ENCODE measurements at regions not wholly inside any gene's neighbourhood (a gene's known extent, or its start where the extent isn't known, plus 50 kb on each side); places are given as distances from the start of the nearest gene placed in this dataset.

DNA sequence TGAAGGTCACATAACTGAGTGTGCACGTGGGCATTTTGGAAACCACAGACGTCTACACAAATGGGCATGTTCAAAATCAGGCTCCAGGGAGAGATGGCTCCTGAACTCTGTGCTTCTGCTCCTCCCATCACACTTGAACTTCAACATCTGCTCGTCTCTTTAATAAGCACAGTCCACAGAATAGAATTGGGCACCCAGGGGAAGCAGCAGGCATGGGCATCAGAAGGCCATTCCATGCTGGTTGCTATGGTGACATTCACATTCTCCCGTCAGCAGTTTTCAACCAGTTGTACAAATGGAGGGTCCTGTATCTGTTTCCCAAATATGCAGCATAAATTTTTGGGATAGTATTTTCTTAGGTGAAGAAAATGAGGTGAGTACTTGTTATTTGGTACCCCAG lies 183.7 kb upstream of the COPS8 start:
- H3K9me3 ChIP-seq (ENCODE audit: insufficient read depth, low read depth, low read length) = peaks cover 2% of the 10 kb centered on the region

DNA sequence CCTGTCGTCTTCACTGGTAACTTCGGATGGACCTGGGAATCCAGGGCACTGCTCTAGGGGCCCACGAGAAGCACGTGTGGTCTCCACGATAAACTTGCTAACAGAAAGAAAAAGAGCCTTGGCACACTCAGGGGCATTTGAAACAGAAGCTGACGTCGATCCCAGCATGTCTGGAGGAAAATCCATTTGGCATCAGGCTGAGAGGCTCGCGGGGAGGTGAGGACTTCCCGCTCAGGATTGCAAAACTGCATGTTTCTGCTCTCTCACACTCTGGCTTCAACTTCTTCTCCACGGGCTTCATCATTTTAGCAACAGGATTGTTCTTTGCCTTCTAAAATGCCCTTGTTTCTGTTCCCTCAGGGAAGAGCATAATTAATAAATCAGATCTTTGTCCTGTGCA lies 181.7 kb upstream of the COPS8 start:
- no peaks in the 10 kb centered on the region for H3K36me3 ChIP-seq (ENCODE audit: control insufficient read depth in 1 of 2, insufficient read depth in 2 of 2, low read length in 2 of 2)
- no peak overlapping the region for H3K27ac ChIP-seq (ENCODE audit: low read depth, low read length)
- no peak overlapping the region for H3K14ac ChIP-seq (ENCODE audit: low read length)
- H3K79me2 ChIP-seq (ENCODE audit: control insufficient read depth, insufficient read depth, low read length, poor library complexity) = no peaks in the 10 kb centered on the region
- no peak overlapping the region for H2BK5ac ChIP-seq (ENCODE audit: low read depth, low read length, poor library complexity)
- H3K4me1 ChIP-seq (ENCODE audit: control insufficient read depth in 1 of 2, insufficient read depth in 2 of 2, low read length in 2 of 2) = peaks cover 6% of the 10 kb centered on the region in 2 experiments
- H2AFZ ChIP-seq (ENCODE audit: insufficient read depth, low read length, poor library complexity) = no peak overlapping the region
- no peak overlapping the region for H4K12ac ChIP-seq (ENCODE audit: low read depth, low read length)
- H3K4me2 ChIP-seq (ENCODE audit: low read length) = no peak overlapping the region
- WGBS (ENCODE audit: extremely low coverage, insufficient coverage, insufficient read length) = no CpG with 5 or more reads among the region's 11 CpGs
- H3K18ac ChIP-seq (ENCODE audit: low read length) = no peak overlapping the region
- H4K91ac ChIP-seq (ENCODE audit: low read depth, low read length) = no peak overlapping the region
- no peak overlapping the region for H4K8ac ChIP-seq (ENCODE audit: low read depth, low read length)
- no peak overlapping the region for H3K23ac ChIP-seq (ENCODE audit: low read length)
- no peak overlapping the region for H3K4me3 ChIP-seq (ENCODE audit: low read depth, low read length)
- H3K9me3 ChIP-seq (ENCODE audit: insufficient read depth, low read depth, low read length) = peaks cover 4% of the 10 kb centered on the region
- no peak overlapping the region for H2BK120ac ChIP-seq (ENCODE audit: insufficient read depth, low read length, poor library complexity)
- H2BK12ac ChIP-seq (ENCODE audit: low read length) = no peak overlapping the region
- DNase-seq = no peak
- H3K9ac ChIP-seq (ENCODE audit: low read length) = no peak overlapping the region
- H2AK5ac ChIP-seq (ENCODE audit: low read length) = no peak overlapping the region
- H3K27me3 ChIP-seq (ENCODE audit: insufficient read depth, low read length) = no peaks in the 10 kb centered on the region
- no peak overlapping the region for H3K4ac ChIP-seq (ENCODE audit: low read depth, low read length)
- H3K79me1 ChIP-seq (ENCODE audit: low read length) = peaks cover 3% of the 10 kb centered on the region

More for the DNA sequence above, 183.7 kb upstream of the COPS8 start:
- H3K36me3 ChIP-seq (ENCODE audit: control insufficient read depth in 1 of 2, insufficient read depth in 2 of 2, low read length in 2 of 2) = no peaks in the 10 kb centered on the region
- WGBS (ENCODE audit: extremely low coverage, insufficient coverage, insufficient read length) = no CpG with 5 or more reads among the region's 4 CpGs
- no peak for DNase-seq
- no peak overlapping the region for H4K8ac ChIP-seq (ENCODE audit: low read depth, low read length)
- no peak overlapping the region for H3K18ac ChIP-seq (ENCODE audit: low read length)
- no peak overlapping the region for H3K4me2 ChIP-seq (ENCODE audit: low read length)
- H3K27me3 ChIP-seq (ENCODE audit: insufficient read depth, low read length) = no peaks in the 10 kb centered on the region
- H3K23ac ChIP-seq (ENCODE audit: low read length) = no peak overlapping the region
- no peak overlapping the region for H2AK5ac ChIP-seq (ENCODE audit: low read length)
- H3K79me1 ChIP-seq (ENCODE audit: low read length) = peaks cover 3% of the 10 kb centered on the region
- H3K9ac ChIP-seq (ENCODE audit: low read length) = no peak overlapping the region
- H3K14ac ChIP-seq (ENCODE audit: low read length) = no peak overlapping the region
- H2BK12ac ChIP-seq (ENCODE audit: low read length) = no peak overlapping the region
- no peak overlapping the region for H4K91ac ChIP-seq (ENCODE audit: low read depth, low read length)
- H2AFZ ChIP-seq (ENCODE audit: insufficient read depth, low read length, poor library complexity) = no peak overlapping the region
- H3K4me1 ChIP-seq (ENCODE audit: control insufficient read depth in 1 of 2, insufficient read depth in 2 of 2, low read length in 2 of 2) = peaks cover 6 to 8% of the 10 kb centered on the region in 2 experiments
- H2BK5ac ChIP-seq (ENCODE audit: low read depth, low read length, poor library complexity) = no peak overlapping the region
- H3K4me3 ChIP-seq (ENCODE audit: low read depth, low read length) = no peak overlapping the region
- H4K12ac ChIP-seq (ENCODE audit: low read depth, low read length) = no peak overlapping the region
- no peak overlapping the region for H3K27ac ChIP-seq (ENCODE audit: low read depth, low read length)
- H3K79me2 ChIP-seq (ENCODE audit: control insufficient read depth, insufficient read depth, low read length, poor library complexity) = no peaks in the 10 kb centered on the region
- no peak overlapping the region for H3K4ac ChIP-seq (ENCODE audit: low read depth, low read length)
- H2BK120ac ChIP-seq (ENCODE audit: insufficient read depth, low read length, poor library complexity) = no peak overlapping the region

DNA sequence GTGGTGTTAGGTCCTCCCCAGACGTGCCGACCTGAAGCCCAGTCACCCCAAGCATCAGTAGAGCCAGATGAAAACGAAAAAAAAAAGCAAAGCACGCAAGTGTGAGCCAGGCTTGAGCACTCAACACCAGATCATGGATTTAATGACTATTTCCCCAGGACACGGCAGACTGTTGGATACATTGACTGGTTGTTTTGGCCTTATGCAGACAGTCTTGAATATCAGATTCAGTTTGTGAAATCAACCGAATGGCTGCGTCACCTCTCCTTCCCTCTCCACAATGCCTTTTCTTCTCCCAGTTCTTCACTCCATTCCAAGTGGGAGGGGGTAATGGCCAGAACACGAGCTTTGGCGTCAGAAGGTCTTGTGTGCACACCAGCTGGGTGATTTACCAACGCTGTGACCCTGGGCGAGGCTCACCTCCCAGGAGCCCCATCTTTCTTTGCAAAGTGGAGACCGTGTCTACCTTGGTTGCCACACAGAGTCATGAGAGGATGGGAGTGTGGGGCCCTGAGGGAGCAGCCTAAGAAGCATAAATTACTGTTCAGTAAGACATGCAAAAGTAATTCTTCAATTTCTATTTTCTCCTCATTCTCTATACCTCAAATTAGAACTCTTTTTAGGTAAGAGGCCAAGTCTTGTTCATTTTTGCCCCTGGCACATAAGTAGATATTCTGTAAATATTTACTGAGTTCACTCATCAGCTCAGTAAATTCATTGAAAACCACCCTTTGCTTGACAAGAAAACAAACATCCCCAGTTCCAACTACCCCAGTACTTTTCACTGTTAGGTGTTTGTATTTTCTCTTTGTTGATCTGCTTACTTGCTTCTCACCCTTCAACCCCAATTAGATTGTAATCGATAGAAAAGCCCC lies 181.1 kb upstream of the COPS8 start:
- H3K4ac ChIP-seq (ENCODE audit: low read depth, low read length) = no peak overlapping the region

DNA sequence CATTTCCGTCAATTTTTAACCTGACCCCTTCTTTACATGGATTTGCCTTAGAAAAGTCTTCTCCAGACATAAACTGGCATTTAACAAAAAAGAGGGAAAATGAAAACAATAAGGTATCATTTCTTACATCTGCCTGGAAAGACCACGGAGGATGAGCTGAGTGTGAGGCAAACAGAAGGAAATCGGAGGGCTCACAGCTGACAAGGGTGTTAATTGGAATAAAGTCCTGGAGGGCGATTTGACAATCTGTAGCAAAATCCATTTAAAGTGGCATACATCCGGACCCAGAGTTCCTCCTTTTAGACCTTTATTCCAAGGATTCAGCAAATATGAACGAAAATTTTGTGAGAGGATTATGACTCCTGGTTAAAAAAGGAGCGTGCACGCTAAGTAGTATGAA lies 179.7 kb upstream of the COPS8 start:
- H3K18ac ChIP-seq (ENCODE audit: low read length) = no peak overlapping the region
- WGBS (ENCODE audit: extremely low coverage, insufficient coverage, insufficient read length) = no CpG with 5 or more reads among the region's 8 CpGs
- H3K9ac ChIP-seq (ENCODE audit: low read length) = no peak overlapping the region
- no peaks in the 10 kb centered on the region for H3K36me3 ChIP-seq (ENCODE audit: control insufficient read depth in 1 of 2, insufficient read depth in 2 of 2, low read length in 2 of 2)
- H2AFZ ChIP-seq (ENCODE audit: insufficient read depth, low read length, poor library complexity) = no peak overlapping the region
- H4K91ac ChIP-seq (ENCODE audit: low read depth, low read length) = no peak overlapping the region
- no peak for DNase-seq
- no peak overlapping the region for H3K4me2 ChIP-seq (ENCODE audit: low read length)
- H2BK12ac ChIP-seq (ENCODE audit: low read length) = no peak overlapping the region
- H2BK5ac ChIP-seq (ENCODE audit: low read depth, low read length, poor library complexity) = no peak overlapping the region
- H4K12ac ChIP-seq (ENCODE audit: low read depth, low read length) = no peak overlapping the region
- no peak overlapping the region for H3K23ac ChIP-seq (ENCODE audit: low read length)
- H3K4ac ChIP-seq (ENCODE audit: low read depth, low read length) = no peak overlapping the region
- H3K14ac ChIP-seq (ENCODE audit: low read length) = no peak overlapping the region
- no peak overlapping the region for H2AK5ac ChIP-seq (ENCODE audit: low read length)
- H3K27ac ChIP-seq (ENCODE audit: low read depth, low read length) = no peak overlapping the region
- H3K27me3 ChIP-seq (ENCODE audit: insufficient read depth, low read length) = no peaks in the 10 kb centered on the region
- peaks cover 5% of the 10 kb centered on the region for H3K9me3 ChIP-seq (ENCODE audit: insufficient read depth, low read depth, low read length)
- no peaks in the 10 kb centered on the region for H3K79me2 ChIP-seq (ENCODE audit: control insufficient read depth, insufficient read depth, low read length, poor library complexity)
- no peaks in the 10 kb centered on the region for H3K4me1 ChIP-seq (ENCODE audit: control insufficient read depth in 1 of 2, insufficient read depth in 2 of 2, low read length in 2 of 2)
- no peaks in the 10 kb centered on the region for H3K79me1 ChIP-seq (ENCODE audit: low read length)
- H4K8ac ChIP-seq (ENCODE audit: low read depth, low read length) = no peak overlapping the region
- no peak overlapping the region for H2BK120ac ChIP-seq (ENCODE audit: insufficient read depth, low read length, poor library complexity)
- no peak overlapping the region for H3K4me3 ChIP-seq (ENCODE audit: low read depth, low read length)

More for the DNA sequence above, 181.1 kb upstream of the COPS8 start:
- no peaks in the 10 kb centered on the region for H3K27me3 ChIP-seq (ENCODE audit: insufficient read depth, low read length)
- peaks cover 5 to 6% of the 10 kb centered on the region in 2 experiments for H3K4me1 ChIP-seq (ENCODE audit: control insufficient read depth in 1 of 2, insufficient read depth in 2 of 2, low read length in 2 of 2)
- H4K91ac ChIP-seq (ENCODE audit: low read depth, low read length) = no peak overlapping the region
- no peaks in the 10 kb centered on the region for H3K36me3 ChIP-seq (ENCODE audit: control insufficient read depth in 1 of 2, insufficient read depth in 2 of 2, low read length in 2 of 2)
- H3K9me3 ChIP-seq (ENCODE audit: insufficient read depth, low read depth, low read length) = peaks cover 5% of the 10 kb centered on the region
- peaks cover 3% of the 10 kb centered on the region for H3K79me1 ChIP-seq (ENCODE audit: low read length)
- H2BK5ac ChIP-seq (ENCODE audit: low read depth, low read length, poor library complexity) = no peak overlapping the region
- DNase-seq = no peak
- H4K12ac ChIP-seq (ENCODE audit: low read depth, low read length) = no peak overlapping the region
- no peak overlapping the region for H2AK5ac ChIP-seq (ENCODE audit: low read length)
- H3K9ac ChIP-seq (ENCODE audit: low read length) = no peak overlapping the region
- no peak overlapping the region for H2AFZ ChIP-seq (ENCODE audit: insufficient read depth, low read length, poor library complexity)
- H3K79me2 ChIP-seq (ENCODE audit: control insufficient read depth, insufficient read depth, low read length, poor library complexity) = no peaks in the 10 kb centered on the region
- WGBS (ENCODE audit: extremely low coverage, insufficient coverage, insufficient read length) = no CpG with 5 or more reads among the region's 13 CpGs
- no peak overlapping the region for H3K4me3 ChIP-seq (ENCODE audit: low read depth, low read length)
- no peak overlapping the region for H2BK120ac ChIP-seq (ENCODE audit: insufficient read depth, low read length, poor library complexity)
- H2BK12ac ChIP-seq (ENCODE audit: low read length) = no peak overlapping the region
- H3K14ac ChIP-seq (ENCODE audit: low read length) = no peak overlapping the region
- no peak overlapping the region for H3K27ac ChIP-seq (ENCODE audit: low read depth, low read length)
- H3K4me2 ChIP-seq (ENCODE audit: low read length) = no peak overlapping the region
- H4K8ac ChIP-seq (ENCODE audit: low read depth, low read length) = no peak overlapping the region
- no peak overlapping the region for H3K18ac ChIP-seq (ENCODE audit: low read length)
- no peak overlapping the region for H3K23ac ChIP-seq (ENCODE audit: low read length)
